NAMALWA (cell line): ENCODE measurements at regions not wholly inside any gene's neighbourhood (a gene's known extent, or its start where the extent isn't known, plus 50 kb on each side); places are given as distances from the start of the nearest gene placed in this dataset.

Experiments used
- DNase-seq: peaks from one replicate; pipeline ENCODE4 v3.0.0-alpha.2; 2015; ENCODE audit warnings: low spot score

- DNase-seq, result no peak
Measured at GRCh38 chr7:128145191-128145590, 95.9 kb upstream of the LEP start.

DNA sequence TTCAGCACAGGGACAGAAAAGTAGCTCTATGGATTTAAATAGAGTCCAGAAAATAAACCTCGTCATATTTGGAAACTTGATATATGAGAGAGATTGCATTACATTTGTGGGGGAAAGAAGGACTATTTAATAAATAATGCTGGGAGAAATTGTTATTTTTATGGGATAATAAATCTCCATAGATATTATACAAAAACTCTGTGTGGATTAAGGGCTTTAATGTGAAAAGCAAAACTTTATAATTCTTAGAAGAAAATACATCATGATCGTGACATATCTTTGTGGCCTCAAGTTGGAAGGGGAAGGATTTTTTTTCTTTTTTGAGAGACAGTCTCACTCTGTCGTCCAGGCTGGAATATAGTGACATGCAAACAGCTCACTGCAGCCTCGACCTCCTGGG, 95.0 kb upstream of the LEP start:
- no peak for DNase-seq

- DNase-seq, result no peak
Measured at GRCh38 chr7:128148676-128149075, 92.4 kb upstream of the LEP start.

GRCh38 chr7:128150223-128150865, 90.7 kb upstream of the LEP start:
- no peak for DNase-seq

GRCh38 chr7:128151635-128152034, 89.4 kb upstream of the LEP start:
- no peak for DNase-seq

- DNase-seq, result no peak
Measured at GRCh38 chr7:128152721-128153120, 88.4 kb upstream of the LEP start.

- DNase-seq, result no peak
Measured at GRCh38 chr7:128153436-128153835, 87.6 kb upstream of the LEP start.

GRCh38 chr7:128154504-128154903, 86.6 kb upstream of the LEP start:
- DNase-seq, result no peak

DNA sequence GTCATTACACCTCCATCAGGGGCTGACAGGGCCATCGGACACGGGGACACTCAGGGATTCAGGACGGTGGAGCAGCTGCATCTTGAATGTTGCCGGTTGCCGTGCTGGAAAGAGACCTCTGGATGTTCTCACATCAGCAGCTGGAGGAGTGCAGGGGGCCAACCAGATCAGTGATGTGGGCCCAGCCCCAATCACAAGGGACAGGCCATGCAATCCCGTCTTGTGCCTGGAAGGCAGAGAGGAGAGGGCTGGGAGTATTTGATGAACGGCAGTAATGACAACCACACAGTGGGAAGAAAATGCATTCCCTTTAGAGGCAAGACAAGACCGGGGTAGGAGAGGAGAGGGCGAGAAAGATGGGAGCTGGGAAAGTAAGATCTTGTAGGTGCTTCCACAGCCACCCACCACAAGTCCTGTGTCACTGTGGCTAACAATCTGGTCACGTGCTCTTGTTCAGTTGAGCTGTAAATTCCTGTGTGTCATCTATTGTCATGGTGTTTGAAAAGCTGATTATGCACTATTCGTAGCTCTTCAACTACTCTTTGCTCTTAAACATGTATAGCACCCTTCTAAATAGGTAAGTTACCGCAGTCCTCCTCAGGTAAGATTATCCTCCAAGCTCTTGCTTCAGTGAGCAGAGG, 85.9 kb upstream of the LEP start:
- no peak for DNase-seq

GRCh38 chr7:128157906-128158305, 83.2 kb upstream of the LEP start:
- no peak for DNase-seq

DNA sequence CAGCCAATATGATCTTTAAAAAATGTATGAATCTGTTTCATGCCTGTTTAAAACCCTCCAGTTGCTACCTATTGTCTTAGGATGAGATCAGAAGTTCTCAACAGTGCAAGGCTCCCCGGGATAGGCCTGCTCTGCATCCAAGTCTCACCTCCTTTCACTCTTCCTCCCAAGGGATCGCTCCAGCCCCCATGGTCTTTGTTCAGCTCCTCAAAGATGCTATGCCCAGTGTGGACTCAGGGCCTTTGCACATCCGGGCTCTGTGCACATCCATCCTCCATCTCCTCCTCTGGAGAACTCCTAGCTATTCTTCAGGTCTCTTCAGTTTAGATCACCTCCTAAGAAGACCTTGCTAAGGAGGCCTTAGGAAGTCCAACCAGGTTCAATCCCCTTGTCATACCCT, 82.7 kb upstream of the LEP start:
- DNase-seq, result no peak

GRCh38 chr7:128160296-128160695, 80.8 kb upstream of the LEP start:
- DNase-seq, result no peak

DNA sequence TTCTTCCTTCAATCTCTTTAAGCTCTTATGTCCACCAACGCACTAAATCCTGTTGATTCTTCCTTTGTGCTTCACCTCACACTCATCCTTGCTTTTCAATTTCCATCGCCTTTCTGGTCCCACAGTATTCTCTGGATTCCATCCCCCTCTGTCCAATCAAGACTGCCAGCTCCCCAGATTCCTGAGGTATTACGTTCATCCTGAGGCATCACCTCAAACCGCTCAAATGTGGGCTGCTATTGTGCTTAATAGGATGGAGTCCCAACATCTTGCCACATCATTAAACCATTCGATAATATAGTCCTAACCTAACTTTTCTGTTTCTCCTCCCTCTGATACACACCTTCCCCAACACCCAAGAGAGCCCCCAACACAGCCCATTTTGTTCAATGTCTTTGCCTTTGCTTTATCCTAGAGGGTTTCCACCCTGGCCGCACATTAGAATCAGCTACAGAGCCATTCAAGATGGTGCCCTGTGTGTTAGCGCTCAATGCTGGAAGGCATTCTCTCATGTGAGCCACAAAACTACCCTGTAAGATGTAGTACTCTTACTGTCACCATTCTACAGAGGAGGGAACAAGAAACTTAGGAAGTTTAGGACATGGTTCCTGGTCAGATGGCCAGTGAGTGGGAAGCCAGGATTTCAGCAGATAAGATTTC, 79.5 kb upstream of the LEP start:
- DNase-seq, result no peak

DNA sequence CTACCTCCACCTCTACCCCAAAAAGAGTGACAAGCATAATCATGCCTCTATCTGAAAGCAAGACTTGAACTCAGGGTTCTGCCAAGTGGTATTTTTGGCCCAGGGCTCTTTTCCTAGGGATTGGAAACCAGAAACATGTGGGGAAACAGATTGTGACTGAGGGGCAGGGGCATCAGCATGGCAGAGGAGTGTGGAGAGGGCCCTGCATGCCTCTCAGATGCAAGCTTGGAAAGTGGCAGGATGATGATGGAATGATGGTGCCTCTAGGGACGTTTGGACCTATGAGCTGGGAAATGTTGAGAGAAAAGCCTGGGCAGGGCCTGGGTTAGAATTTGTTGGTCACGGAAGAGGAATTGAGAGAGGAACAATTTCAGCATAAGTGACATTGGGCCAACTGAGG, 78.4 kb upstream of the LEP start:
- no peak for DNase-seq

- DNase-seq, result no peak
Measured at GRCh38 chr7:128163473-128163872, 77.6 kb upstream of the LEP start.

GRCh38 chr7:128164061-128164954, 76.8 kb upstream of the LEP start:
- DNase-seq, result no peak

GRCh38 chr7:128164955-128165670, 76.0 kb upstream of the LEP start:
- no peak for DNase-seq

GRCh38 chr7:128165927-128166420, 75.1 kb upstream of the LEP start:
- no peak for DNase-seq

- no peak for DNase-seq
Measured at GRCh38 chr7:128166603-128167041, 74.5 kb upstream of the LEP start.

- DNase-seq, result no peak
Measured at GRCh38 chr7:128167042-128167701, 73.9 kb upstream of the LEP start.
